Osteoblast (primary cell): ENCODE measurements at regions not wholly inside any gene's neighbourhood (a gene's known extent, or its start where the extent isn't known, plus 50 kb on each side); places are given as distances from the start of the nearest gene placed in this dataset.

Experiments used
- DNase-seq: peaks from one replicate; pipeline ENCODE4 v3.0.0; 2011; ENCODE audit warnings: low spot score, mixed read lengths; ENCODE audit not compliant: insufficient read length; ENCODE audit errors: missing footprints
- H2AFZ ChIP-seq: 2 replicates; pipeline ENCODE4 v1.6.0; 2011; ENCODE audit warnings: mild to moderate bottlenecking, low read length
- H3K27ac ChIP-seq: 2 replicates; pipeline ENCODE4 v1.5.1; 2011; ENCODE audit warnings: mild to moderate bottlenecking, low read depth, low read length, moderate library complexity
- H3K27me3 ChIP-seq: 2 replicates; pipeline ENCODE4 v1.6.0; 2012; ENCODE audit warnings: mild to moderate bottlenecking, control low read depth, inconsistent platforms, low read length, moderate library complexity; ENCODE audit not compliant: insufficient read depth
- H3K36me3 ChIP-seq: 2 replicates; pipeline ENCODE4 v1.5.1; 2011; ENCODE audit warnings: mild to moderate bottlenecking, low read length, control low read depth, moderate library complexity; ENCODE audit not compliant: insufficient read depth
- H3K4me1 ChIP-seq: 2 replicates; pipeline ENCODE4 v1.5.1; 2011; ENCODE audit warnings: mild to moderate bottlenecking, low read length, control low read depth, moderate library complexity; ENCODE audit not compliant: insufficient read depth
- H3K4me2 ChIP-seq: 2 replicates; pipeline ENCODE4 v1.6.0; 2011; ENCODE audit warnings: mild to moderate bottlenecking, low read length; ENCODE audit not compliant: insufficient read depth
- H3K4me3 ChIP-seq: fragments of 200-600 bp; sonication (generic); 3 replicates; pipeline ENCODE4 v1.5.1; 2012; ENCODE audit warnings: mild to moderate bottlenecking, low read length, inconsistent platforms; ENCODE audit not compliant: insufficient read depth
- H3K79me2 ChIP-seq: 2 replicates; pipeline ENCODE4 v1.6.0; 2012; ENCODE audit warnings: mild to moderate bottlenecking, low read length, control low read depth, inconsistent platforms; ENCODE audit not compliant: insufficient read depth
- H3K9me3 ChIP-seq: 2 replicates; pipeline ENCODE4 v1.5.1; 2011; ENCODE audit warnings: low read depth, low read length, control low read depth
- H4K20me1 ChIP-seq: 2 replicates; pipeline ENCODE4 v1.6.0; 2012; ENCODE audit warnings: mild to moderate bottlenecking, low read length, control low read depth; ENCODE audit not compliant: insufficient read depth
- TF ChIP-seq, protein P1 (sequence below): IDR thresholded peaks from 2 replicates; pipeline ENCODE4 v1.5.1; 2011; ENCODE audit warnings: mild to moderate bottlenecking, low read depth, low read length, moderate library complexity; ENCODE audit errors: extremely low read depth

DNA sequence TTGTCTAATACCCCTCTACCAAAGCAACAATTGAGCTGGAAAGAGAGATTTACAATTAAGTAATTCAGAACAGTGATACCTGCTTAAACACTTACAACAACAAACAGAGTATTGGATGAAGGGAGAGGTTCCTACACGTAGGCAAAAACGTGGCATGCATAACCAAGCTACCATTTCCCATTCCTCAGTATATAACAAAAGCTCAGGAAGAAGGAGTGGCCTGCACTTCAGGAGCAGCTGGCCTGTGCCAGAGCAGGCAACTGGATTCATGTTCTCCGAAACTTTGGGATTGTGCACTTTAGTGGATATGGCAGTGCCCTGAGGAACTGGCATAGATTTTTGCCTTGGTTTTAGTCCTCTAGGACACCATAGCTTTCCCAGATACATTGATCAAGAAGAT is 630.2 kb upstream of the PCDH9 start:
- no peaks in the 10 kb centered on the region for H4K20me1 ChIP-seq
- no peak overlapping the region for H3K27ac ChIP-seq
- no peaks in the 10 kb centered on the region for H3K36me3 ChIP-seq
- no peaks in the 10 kb centered on the region for H3K79me2 ChIP-seq
- TF ChIP-seq, protein P1, sequence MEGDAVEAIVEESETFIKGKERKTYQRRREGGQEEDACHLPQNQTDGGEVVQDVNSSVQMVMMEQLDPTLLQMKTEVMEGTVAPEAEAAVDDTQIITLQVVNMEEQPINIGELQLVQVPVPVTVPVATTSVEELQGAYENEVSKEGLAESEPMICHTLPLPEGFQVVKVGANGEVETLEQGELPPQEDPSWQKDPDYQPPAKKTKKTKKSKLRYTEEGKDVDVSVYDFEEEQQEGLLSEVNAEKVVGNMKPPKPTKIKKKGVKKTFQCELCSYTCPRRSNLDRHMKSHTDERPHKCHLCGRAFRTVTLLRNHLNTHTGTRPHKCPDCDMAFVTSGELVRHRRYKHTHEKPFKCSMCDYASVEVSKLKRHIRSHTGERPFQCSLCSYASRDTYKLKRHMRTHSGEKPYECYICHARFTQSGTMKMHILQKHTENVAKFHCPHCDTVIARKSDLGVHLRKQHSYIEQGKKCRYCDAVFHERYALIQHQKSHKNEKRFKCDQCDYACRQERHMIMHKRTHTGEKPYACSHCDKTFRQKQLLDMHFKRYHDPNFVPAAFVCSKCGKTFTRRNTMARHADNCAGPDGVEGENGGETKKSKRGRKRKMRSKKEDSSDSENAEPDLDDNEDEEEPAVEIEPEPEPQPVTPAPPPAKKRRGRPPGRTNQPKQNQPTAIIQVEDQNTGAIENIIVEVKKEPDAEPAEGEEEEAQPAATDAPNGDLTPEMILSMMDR = no peak
- no peak overlapping the region for H3K4me2 ChIP-seq
- no peaks in the 10 kb centered on the region for H3K4me1 ChIP-seq
- no peak for DNase-seq
- no peak overlapping the region for H2AFZ ChIP-seq
- H3K4me3 ChIP-seq = no peak overlapping the region
- H3K9me3 ChIP-seq = no peaks in the 10 kb centered on the region
- H3K27me3 ChIP-seq = no peaks in the 10 kb centered on the region

DNA sequence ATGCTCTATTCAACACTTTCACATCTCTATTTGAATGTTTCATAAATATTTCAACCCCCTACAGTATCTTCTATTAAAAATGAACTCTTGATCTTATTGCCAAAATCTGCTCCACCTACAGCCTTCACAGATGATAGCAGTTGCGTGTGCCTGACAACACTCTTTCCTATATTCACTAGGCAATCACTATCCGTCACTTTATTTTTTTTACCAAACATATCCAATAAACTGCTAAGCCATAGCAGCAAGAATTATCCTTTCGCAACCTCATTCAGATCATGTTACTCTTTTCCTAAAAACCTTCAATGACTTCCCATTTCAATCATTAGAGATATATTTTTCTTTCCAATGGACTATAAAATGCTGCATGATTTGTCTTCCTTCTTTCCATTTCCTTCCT is 629.8 kb upstream of the PCDH9 start:
- Histone ChIP-seq H3K4me2 (no peak overlapping the region), H3K4me1 (no peaks in the 10 kb centered on the region)
- TF ChIP-seq, protein P1 = no peak

DNA sequence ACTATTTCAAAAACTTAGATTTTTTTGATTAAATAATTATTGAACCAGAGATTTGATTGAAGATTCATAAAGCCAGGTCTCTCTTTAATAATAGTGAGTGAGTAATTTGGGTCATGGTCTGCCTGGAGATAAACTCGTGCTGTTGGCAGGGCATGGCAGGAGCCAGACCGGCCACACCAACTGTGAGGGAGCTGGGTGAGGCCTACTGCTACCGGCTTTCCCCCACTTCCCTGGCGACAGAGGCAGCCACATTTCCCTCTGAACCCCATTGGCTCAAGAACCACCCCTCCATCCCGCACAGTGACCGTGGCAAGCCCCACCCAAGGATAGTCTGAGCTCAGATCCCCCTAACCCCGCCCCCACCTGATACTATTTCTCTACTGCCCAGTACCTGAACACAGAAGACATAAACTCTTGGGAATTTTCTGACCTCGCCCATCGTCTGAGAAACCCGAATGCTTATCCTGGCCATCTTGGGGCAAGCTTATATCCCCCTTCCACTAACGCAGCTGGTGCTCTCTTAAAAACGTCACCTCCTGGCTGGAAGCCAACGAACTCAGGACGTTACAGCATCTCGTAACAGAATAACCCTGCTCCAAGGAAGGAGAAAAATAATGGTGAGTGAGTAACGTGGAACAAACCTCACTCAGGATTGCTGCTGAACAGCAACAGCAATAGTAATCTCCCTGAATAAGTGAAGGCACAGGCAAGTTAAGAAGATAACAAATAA is 627.6 kb upstream of the PCDH9 start:
- DNase-seq = no peak
- no peak overlapping the region for H3K4me3 ChIP-seq
- no peaks in the 10 kb centered on the region for H3K9me3 ChIP-seq
- H3K36me3 ChIP-seq = no peaks in the 10 kb centered on the region
- no peak overlapping the region for H3K27ac ChIP-seq
- H3K27me3 ChIP-seq = no peaks in the 10 kb centered on the region
- TF ChIP-seq, protein P1 = no peak
- no peak overlapping the region for H2AFZ ChIP-seq
- H3K4me1 ChIP-seq = no peaks in the 10 kb centered on the region
- no peaks in the 10 kb centered on the region for H4K20me1 ChIP-seq
- no peak overlapping the region for H3K4me2 ChIP-seq
- H3K79me2 ChIP-seq = no peaks in the 10 kb centered on the region

More for the DNA sequence above, 629.8 kb upstream of the PCDH9 start:
- Histone ChIP-seq H3K27me3 (no peaks in the 10 kb centered on the region), H4K20me1 (no peaks in the 10 kb centered on the region), H3K9me3 (no peaks in the 10 kb centered on the region), H3K4me3 (no peak overlapping the region), H3K36me3 (no peaks in the 10 kb centered on the region), H2AFZ (no peak overlapping the region), H3K79me2 (no peaks in the 10 kb centered on the region), H3K27ac (no peak overlapping the region)
- no peak for DNase-seq

DNA sequence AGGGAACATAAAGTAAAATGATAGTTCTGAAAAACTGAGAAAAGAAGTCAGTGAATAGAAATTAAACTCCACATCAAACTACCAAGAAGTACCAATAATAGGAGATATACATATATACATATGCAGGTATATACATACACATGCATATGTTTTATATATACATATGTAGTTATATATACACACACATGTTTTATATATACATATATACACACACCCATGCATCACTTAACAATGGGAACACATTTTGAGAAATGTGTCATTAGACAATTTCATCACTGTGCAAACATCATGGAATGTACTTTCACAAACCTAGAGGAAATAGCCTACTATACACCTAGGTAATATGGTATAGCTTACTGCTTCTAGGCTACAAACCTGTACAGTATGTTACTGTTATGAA is 626.8 kb upstream of the PCDH9 start:
- H3K27ac ChIP-seq = no peak overlapping the region
- no peak overlapping the region for H2AFZ ChIP-seq
- no peaks in the 10 kb centered on the region for H3K9me3 ChIP-seq

More for the DNA sequence above, 626.8 kb upstream of the PCDH9 start:
- H3K79me2 ChIP-seq = no peaks in the 10 kb centered on the region
- no peaks in the 10 kb centered on the region for H3K4me1 ChIP-seq
- no peaks in the 10 kb centered on the region for H3K36me3 ChIP-seq
- TF ChIP-seq, protein P1 = no peak
- no peak overlapping the region for H3K4me3 ChIP-seq
- H3K27me3 ChIP-seq = no peaks in the 10 kb centered on the region
- no peaks in the 10 kb centered on the region for H4K20me1 ChIP-seq
- H3K4me2 ChIP-seq = no peak overlapping the region
- DNase-seq = no peak
